ENCODE measurements at regions not wholly inside any gene's neighbourhood (a gene's known extent, or its start where the extent isn't known, plus 50 kb on each side); places are given as distances from the start of the nearest gene placed in this dataset.
A peak's percentile ranks its signal among the peaks of the same experiment; 100 is the strongest.
"Not testable (repeated sequence)": the region's sequence is repeated elsewhere in the genome, so short reads cannot be mapped to it uniquely, and the experiment has no call there.

- DNase-seq (ENCODE audit: low spot score): no peak
These were observed 150.6 kb downstream of the SI start for GRCh38 chr3:164927728-164928127.

- no peak for DNase-seq (ENCODE audit: low spot score)
These were observed 159.4 kb downstream of the SI start for GRCh38 chr3:164918905-164919304.

- DNase-seq (ENCODE audit: low spot score): no peak
These were observed 165.4 kb downstream of the SI start for GRCh38 chr3:164912916-164913315.

GRCh38 chr3:164903820-164904451, 174.4 kb downstream of the SI start:
- no peak for DNase-seq (ENCODE audit: low spot score)

GRCh38 chr3:164897342-164897741, 181.0 kb downstream of the SI start:
- DNase-seq (ENCODE audit: low spot score): no peak

- DNase-seq (ENCODE audit: low spot score): no peak
These were observed 188.2 kb downstream of the SI start for GRCh38 chr3:164890061-164890460.

GRCh38 chr3:164883171-164883570, 195.1 kb downstream of the SI start:
- no peak for DNase-seq (ENCODE audit: low spot score)

- no peak for DNase-seq (ENCODE audit: low spot score)
These were observed 199.1 kb downstream of the SI start for GRCh38 chr3:164879201-164879600.

- DNase-seq (ENCODE audit: low spot score): no peak
These were observed 213.8 kb downstream of the SI start for GRCh38 chr3:164864454-164864853.

- no peak for DNase-seq (ENCODE audit: low spot score)
These were observed 225.4 kb downstream of the SI start for GRCh38 chr3:164852866-164853265.

- DNase-seq (ENCODE audit: low spot score): no peak
These were observed 226.4 kb downstream of the SI start for GRCh38 chr3:164851905-164852304.

GRCh38 chr3:164851204-164851603, 227.1 kb downstream of the SI start:
- no peak for DNase-seq (ENCODE audit: low spot score)

- DNase-seq (ENCODE audit: low spot score): no peak
These were observed 229.4 kb downstream of the SI start for GRCh38 chr3:164848923-164849322.

- no peak for DNase-seq (ENCODE audit: low spot score)
These were observed 232.6 kb downstream of the SI start for GRCh38 chr3:164845739-164846138.

- DNase-seq (ENCODE audit: low spot score): no peak
These were observed 246.1 kb downstream of the SI start for GRCh38 chr3:164832216-164832615.

GRCh38 chr3:164818318-164818717, 260.0 kb downstream of the SI start:
- DNase-seq (ENCODE audit: low spot score): no peak

- no peak for DNase-seq (ENCODE audit: low spot score)
These were observed 264.2 kb downstream of the SI start for GRCh38 chr3:164814106-164814505.

GRCh38 chr3:164812042-164812441, 266.3 kb downstream of the SI start:
- no peak for DNase-seq (ENCODE audit: low spot score)

- peak; percentile 30 for DNase-seq (ENCODE audit: low spot score)
These were observed 272.1 kb downstream of the SI start for GRCh38 chr3:164806188-164806587.

GRCh38 chr3:164794099-164794498, 284.2 kb downstream of the SI start:
- DNase-seq (ENCODE audit: low spot score): no peak

- DNase-seq (ENCODE audit: low spot score): no peak
These were observed 287.0 kb downstream of the SI start for GRCh38 chr3:164791263-164791662.

GRCh38 chr3:164784407-164784806, 293.9 kb downstream of the SI start:
- not testable (repeated sequence) for DNase-seq (ENCODE audit: low spot score)

- no peak for DNase-seq (ENCODE audit: low spot score)
These were observed 296.5 kb downstream of the SI start for GRCh38 chr3:164781755-164782154.

GRCh38 chr3:164779816-164780215, 298.5 kb downstream of the SI start:
- no peak for DNase-seq (ENCODE audit: low spot score)

GRCh38 chr3:164752812-164753211, 325.5 kb downstream of the SI start:
- no peak for DNase-seq (ENCODE audit: low spot score)
